IPS DF 6.9 (cell line): ENCODE measurements at regions not wholly inside any gene's neighbourhood (a gene's known extent, or its start where the extent isn't known, plus 50 kb on each side); places are given as distances from the start of the nearest gene placed in this dataset.

Experiments used
- DNase-seq: peaks from one replicate; pipeline ENCODE4 v3.0.0-alpha.2; 2013; ENCODE audit warnings: low read depth, low spot score
- H3K27ac ChIP-seq: one replicate; pipeline ENCODE4 v1.5.1; 2013; ENCODE audit warnings: low read length, control low read depth
- H3K27me3 ChIP-seq: 2 replicates; pipeline ENCODE4 v1.6.1; 2013; ENCODE audit warnings: mild to moderate bottlenecking, low read length; ENCODE audit not compliant: control insufficient read depth, insufficient read depth
- H3K36me3 ChIP-seq: 2 replicates; pipeline ENCODE4 v1.6.1; 2013; ENCODE audit warnings: low read length; ENCODE audit not compliant: control insufficient read depth, insufficient read depth
- H3K4me1 ChIP-seq: 2 replicates; pipeline ENCODE4 v1.6.1; 2013; ENCODE audit warnings: low read length; ENCODE audit not compliant: control insufficient read depth, insufficient read depth
- H3K4me3 ChIP-seq: 2 replicates; pipeline ENCODE4 v1.5.1; 2013; ENCODE audit warnings: mild to moderate bottlenecking, low read length
- H3K9me3 ChIP-seq: 2 replicates; pipeline ENCODE4 v1.6.1; 2013; ENCODE audit warnings: low read length, inconsistent platforms; ENCODE audit not compliant: control insufficient read depth, insufficient read depth
- WGBS: extraction: QIAGEN DNeasy Blood & Tissue Kit; methylation state at CpG from one replicate; pipeline ENCODE4 v1.1.7; 2013; ENCODE audit warnings: mixed read lengths, missing lambda C conversion rate; ENCODE audit not compliant: insufficient read length, insufficient coverage; 5-methylcytosine and 5-hydroxymethylcytosine counted together

- Histone ChIP-seq H3K9me3 (no peaks in the 10 kb centered on the region), H3K27me3 (no peaks in the 10 kb centered on the region), H3K4me1 (peaks cover under 1% of the 10 kb centered on the region; the same call in 1 of the 2 replicates), H3K36me3 (no peaks in the 10 kb centered on the region), H3K27ac (no peak overlapping the region), H3K4me3 (no peak overlapping the region)
- no peak for DNase-seq
These were observed 303.3 kb upstream of the PRDM9 start for GRCh38 chr5:23204111-23204510.

- no CpG with 5 or more reads among the region's 7 CpGs for WGBS
- H3K36me3 ChIP-seq: no peaks in the 10 kb centered on the region; the same call in 1 of the 2 replicates
- H3K9me3 ChIP-seq: no peaks in the 10 kb centered on the region
- DNase-seq: peak; percentile 41
- H3K4me3 ChIP-seq: no peak overlapping the region
- H3K4me1 ChIP-seq: no peaks in the 10 kb centered on the region
- no peak overlapping the region for H3K27ac ChIP-seq
- H3K27me3 ChIP-seq: no peaks in the 10 kb centered on the region
These were observed 316.7 kb upstream of the CDH12 start for GRCh38 chr5:23169660-23170416.

GRCh38 chr5:23164971-23165370 is 311.8 kb upstream of the CDH12 start:
- no peaks in the 10 kb centered on the region; the same call in 1 of the 2 replicates for H3K36me3 ChIP-seq
- H3K9me3 ChIP-seq: no peaks in the 10 kb centered on the region
- no peak for DNase-seq
- H3K4me3 ChIP-seq: no peak overlapping the region
- H3K27me3 ChIP-seq: no peaks in the 10 kb centered on the region
- H3K4me1 ChIP-seq: no peaks in the 10 kb centered on the region
- no peak overlapping the region for H3K27ac ChIP-seq

GRCh38 chr5:23158179-23158578 is 305.0 kb upstream of the CDH12 start:
- Histone ChIP-seq H3K4me1 (peaks cover 1% of the 10 kb centered on the region; the same call in 1 of the 2 replicates), H3K9me3 (no peaks in the 10 kb centered on the region), H3K27me3 (no peaks in the 10 kb centered on the region), H3K27ac (no peak overlapping the region), H3K36me3 (no peaks in the 10 kb centered on the region), H3K4me3 (no peak overlapping the region)
- no peak for DNase-seq
- WGBS: no CpG with 5 or more reads among the region's 2 CpGs

GRCh38 chr5:23157716-23158115 is 304.6 kb upstream of the CDH12 start:
- H3K27ac ChIP-seq: no peak overlapping the region
- H3K9me3 ChIP-seq: no peaks in the 10 kb centered on the region
- no peak for DNase-seq
- no peak overlapping the region for H3K4me3 ChIP-seq
- no peaks in the 10 kb centered on the region for H3K36me3 ChIP-seq
- whole genome bisulfite sequencing: 100% methylated on average over 1 of the region's 1 CpG
- no peaks in the 10 kb centered on the region for H3K27me3 ChIP-seq
- H3K4me1 ChIP-seq: peaks cover 1% of the 10 kb centered on the region; the same call in 1 of the 2 replicates

GRCh38 chr5:23157169-23157568 is 304.0 kb upstream of the CDH12 start:
- Histone ChIP-seq H3K36me3 (no peaks in the 10 kb centered on the region), H3K27ac (no peak overlapping the region), H3K4me3 (no peak overlapping the region), H3K27me3 (no peaks in the 10 kb centered on the region), H3K4me1 (peaks cover 1% of the 10 kb centered on the region; the same call in 1 of the 2 replicates), H3K9me3 (no peaks in the 10 kb centered on the region)
- DNase-seq: no peak
- WGBS: no CpG with 5 or more reads among the region's 1 CpG

- no CpG with 5 or more reads among the region's 5 CpGs for WGBS
- Histone ChIP-seq H3K36me3 (no peaks in the 10 kb centered on the region), H3K27ac (no peak overlapping the region), H3K27me3 (no peaks in the 10 kb centered on the region), H3K4me3 (no peak overlapping the region), H3K9me3 (no peaks in the 10 kb centered on the region), H3K4me1 (no peaks in the 10 kb centered on the region)
- no peak for DNase-seq
These were observed 294.5 kb upstream of the CDH12 start for GRCh38 chr5:23147625-23148024.

GRCh38 chr5:23146183-23146582 is 293.0 kb upstream of the CDH12 start:
- no peaks in the 10 kb centered on the region for H3K9me3 ChIP-seq
- WGBS: no CpG with 5 or more reads among the region's 11 CpGs
- H3K36me3 ChIP-seq: no peaks in the 10 kb centered on the region
- H3K27me3 ChIP-seq: no peaks in the 10 kb centered on the region
- no peaks in the 10 kb centered on the region for H3K4me1 ChIP-seq
- H3K27ac ChIP-seq: no peak overlapping the region
- no peak for DNase-seq
- H3K4me3 ChIP-seq: no peak overlapping the region

GRCh38 chr5:23139338-23140171 is 286.4 kb upstream of the CDH12 start:
- no peaks in the 10 kb centered on the region for H3K27me3 ChIP-seq
- H3K4me3 ChIP-seq: no peak overlapping the region
- no peaks in the 10 kb centered on the region for H3K4me1 ChIP-seq
- WGBS: no CpG with 5 or more reads among the region's 4 CpGs
- no peaks in the 10 kb centered on the region for H3K9me3 ChIP-seq
- peak; percentile 7 for DNase-seq
- H3K27ac ChIP-seq: no peak overlapping the region
- H3K36me3 ChIP-seq: no peaks in the 10 kb centered on the region

GRCh38 chr5:23136958-23137357 is 283.8 kb upstream of the CDH12 start:
- H3K9me3 ChIP-seq: no peaks in the 10 kb centered on the region
- no peaks in the 10 kb centered on the region for H3K36me3 ChIP-seq
- H3K27ac ChIP-seq: no peak overlapping the region
- H3K4me3 ChIP-seq: no peak overlapping the region
- no peaks in the 10 kb centered on the region for H3K27me3 ChIP-seq
- WGBS: no CpG with 5 or more reads among the region's 2 CpGs
- no peak for DNase-seq
- no peaks in the 10 kb centered on the region for H3K4me1 ChIP-seq
